Lower lobe of right lung (tissue), 2 donors: ENCODE measurements at regions not wholly inside any gene's neighbourhood (a gene's known extent, or its start where the extent isn't known, plus 50 kb on each side); places are given as distances from the start of the nearest gene placed in this dataset.

Experiments used
- ATAC-seq, 2 donors: fragments of 200-7000 bp; cut with Tn5 transposase; one replicate each; pipeline ENCODE4 v1.9.1; 2020 to 2022; ENCODE audit warnings: mild to moderate bottlenecking in 2 of 2, moderate library complexity in 2 of 2
- DNase-seq: peaks from one replicate; pipeline ENCODE4 v3.0.0-alpha.2; 2020
- H3K27ac ChIP-seq: fragments of 200-600 bp; one replicate; pipeline ENCODE4 v1.8.0; 2022
- H3K27me3 ChIP-seq: fragments of 200-600 bp; one replicate; pipeline ENCODE4 v1.8.0; 2022; ENCODE audit warnings: low read depth
- H3K36me3 ChIP-seq: fragments of 200-600 bp; one replicate; pipeline ENCODE4 v1.8.0; 2022; ENCODE audit warnings: mild to moderate bottlenecking
- H3K4me1 ChIP-seq: fragments of 200-600 bp; one replicate; pipeline ENCODE4 v1.8.0; 2022
- H3K4me3 ChIP-seq: fragments of 200-600 bp; one replicate; pipeline ENCODE4 v1.8.0; 2022; ENCODE audit warnings: mild to moderate bottlenecking
- H3K9me3 ChIP-seq: fragments of 200-600 bp; one replicate; pipeline ENCODE4 v1.8.0; 2022
- CTCF ChIP-seq: fragments of 200-600 bp; IDR thresholded peaks from one replicate; pipeline ENCODE4 v1.8.0; 2022; ENCODE audit warnings: antibody characterized with exemption, mild to moderate bottlenecking
- intact Hi-C: fragments of 100-400 bp; cut with DNase I; formaldehyde crosslinking; loops from one replicate; pipeline ENCODE4 v1.11.0; 2022
- donor health status: DM: no; HTN: yes; CAD: no; lungs with severe emphysema.

GRCh38 chr17:34000639-34001038, 254.4 kb upstream of the CCL2 start:
- H3K4me1 ChIP-seq, result no peaks in the 10 kb centered on the region
- ATAC-seq (no peak), DNase-seq (no peak)
- H3K27me3 ChIP-seq, result no peaks in the 10 kb centered on the region
- no peak overlapping the region for H3K27ac ChIP-seq
- no peaks in the 10 kb centered on the region for H3K9me3 ChIP-seq
- H3K36me3 ChIP-seq, result no peaks in the 10 kb centered on the region
- TF ChIP-seq CTCF, result no peak
- no peak overlapping the region for H3K4me3 ChIP-seq
- intact Hi-C loops, result no loop called here

- H3K9me3 ChIP-seq, result no peaks in the 10 kb centered on the region
- intact Hi-C loops, result no loop called here
- no peaks in the 10 kb centered on the region for H3K36me3 ChIP-seq
- no peak for TF ChIP-seq CTCF
- no peaks in the 10 kb centered on the region for H3K4me1 ChIP-seq
- ATAC-seq (no peak), DNase-seq (no peak)
- no peak overlapping the region for H3K4me3 ChIP-seq
- no peak overlapping the region for H3K27ac ChIP-seq
- H3K27me3 ChIP-seq, result no peaks in the 10 kb centered on the region
These were observed 253.8 kb upstream of the CCL2 start for GRCh38 chr17:34001246-34001645.

GRCh38 chr17:34006126-34006525, 249.0 kb upstream of the CCL2 start:
- DNase-seq (no peak), ATAC-seq (no peak)
- Histone ChIP-seq H3K36me3 (no peaks in the 10 kb centered on the region), H3K9me3 (no peaks in the 10 kb centered on the region), H3K27ac (no peak overlapping the region), H3K4me3 (no peak overlapping the region), H3K27me3 (peaks cover 4% of the 10 kb centered on the region), H3K4me1 (no peaks in the 10 kb centered on the region)
- intact Hi-C loops, result no loop called here
- TF ChIP-seq CTCF, result no peak

GRCh38 chr17:34008125-34008524, 247.0 kb upstream of the CCL2 start:
- ATAC-seq, result no peak
- no peak overlapping the region for H3K27ac ChIP-seq
- intact Hi-C loops, result no loop called here
- no peak overlapping the region for H3K4me3 ChIP-seq
- DNase-seq, result no peak
- H3K9me3 ChIP-seq, result no peaks in the 10 kb centered on the region
- H3K27me3 ChIP-seq, result peaks cover 4% of the 10 kb centered on the region
- no peaks in the 10 kb centered on the region for H3K36me3 ChIP-seq
- H3K4me1 ChIP-seq, result no peaks in the 10 kb centered on the region
- TF ChIP-seq CTCF, result no peak

GRCh38 chr17:34009912-34010311, 245.2 kb upstream of the CCL2 start:
- TF ChIP-seq CTCF, result no peak
- H3K9me3 ChIP-seq, result no peaks in the 10 kb centered on the region

GRCh38 chr17:34010534-34010933, 244.6 kb upstream of the CCL2 start:
- DNase-seq (no peak), ATAC-seq (no peak)
- TF ChIP-seq CTCF, result no peak
- Histone ChIP-seq H3K9me3 (no peaks in the 10 kb centered on the region), H3K27ac (no peak overlapping the region), H3K4me3 (no peak overlapping the region), H3K27me3 (peaks cover 4% of the 10 kb centered on the region), H3K36me3 (no peaks in the 10 kb centered on the region), H3K4me1 (no peaks in the 10 kb centered on the region)
- intact Hi-C loops, result no loop called here

More at GRCh38 chr17:34009912-34010311, 245.2 kb upstream of the CCL2 start:
- Histone ChIP-seq H3K36me3 (no peaks in the 10 kb centered on the region), H3K4me3 (no peak overlapping the region), H3K27ac (no peak overlapping the region), H3K4me1 (no peaks in the 10 kb centered on the region), H3K27me3 (peaks cover 4% of the 10 kb centered on the region)
- ATAC-seq (no peak), DNase-seq (no peak)
- intact Hi-C loops, result no loop called here
